ENCODE measurements at regions not wholly inside any gene's neighbourhood (a gene's known extent, or its start where the extent isn't known, plus 50 kb on each side); places are given as distances from the start of the nearest gene placed in this dataset.

DNA sequence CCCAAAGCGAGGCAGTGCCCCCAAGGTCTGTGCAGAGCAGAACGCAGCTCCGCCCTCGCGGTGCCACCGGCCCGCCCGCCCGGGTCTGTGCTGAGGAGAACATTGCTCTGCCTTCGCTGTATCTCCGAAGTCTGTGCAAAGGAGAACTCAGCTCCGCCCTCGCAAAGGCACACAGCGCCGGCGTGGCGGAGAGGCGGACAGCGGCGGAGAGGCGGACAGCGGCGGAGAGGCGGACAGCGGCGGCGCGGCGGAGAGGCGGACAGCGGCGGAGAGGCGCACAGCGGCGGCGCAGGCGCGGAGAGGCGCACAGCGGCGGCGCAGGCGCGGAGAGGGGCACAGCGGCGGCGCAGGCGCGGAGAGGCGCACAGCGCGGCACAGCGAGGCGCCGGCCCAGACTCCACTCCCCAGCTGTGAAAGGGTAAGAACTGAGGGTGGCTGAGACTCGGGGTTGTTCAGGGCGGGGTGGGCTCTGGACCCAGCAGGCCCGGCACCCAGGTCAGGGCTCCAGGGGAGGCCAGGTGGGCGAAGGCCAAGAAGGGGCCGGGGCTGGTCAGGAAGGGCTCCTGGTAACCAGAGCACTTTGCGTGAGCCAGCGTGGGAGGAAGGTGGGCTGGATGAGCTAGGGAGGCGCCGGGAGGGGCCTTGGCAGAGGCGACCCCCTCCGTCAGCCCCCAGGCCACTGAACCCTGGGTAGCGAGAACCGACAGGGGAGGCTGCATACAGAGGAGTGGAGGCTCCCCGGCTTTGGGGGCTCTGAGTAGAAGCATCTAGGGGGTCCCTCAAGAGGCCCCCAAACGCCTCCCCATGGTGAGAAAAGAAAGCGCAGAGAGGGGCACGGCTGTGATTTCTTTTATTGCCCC lies 53.4 kb downstream of the VPREB1 start (continued):
- peak; percentile 52; the same call in 1 of the 2 replicates for TF ChIP-seq ARHGAP35 (CRISPR knock-in tag; IDR thresholded peaks at IDR 0.05; ENCODE audit: borderline replicate concordance)
- TF ChIP-seq, protein P1, sequence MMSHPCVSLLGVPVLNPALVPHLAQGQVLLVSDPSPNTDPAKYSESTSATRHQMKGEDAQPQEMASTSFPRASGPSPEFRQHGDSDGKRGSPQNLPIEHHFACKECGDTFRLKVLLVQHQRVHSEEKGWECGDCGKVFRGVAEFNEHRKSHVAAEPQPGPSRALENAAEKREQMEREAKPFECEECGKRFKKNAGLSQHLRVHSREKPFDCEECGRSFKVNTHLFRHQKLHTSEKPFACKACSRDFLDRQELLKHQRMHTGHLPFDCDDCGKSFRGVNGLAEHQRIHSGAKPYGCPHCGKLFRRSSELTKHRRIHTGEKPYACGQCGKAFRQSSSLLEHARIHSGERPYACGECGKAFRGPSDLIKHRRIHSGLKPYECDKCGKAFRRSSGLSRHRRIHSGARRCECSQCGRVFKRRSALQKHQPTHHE (CRISPR knock-in tag; IDR thresholded peaks at IDR 0.05; ENCODE audit: borderline replicate concordance) = 0 out of 2 replicates have a peak, but pooled peaks have one; percentile 16
- 0 out of 2 replicates have a peak, but pooled peaks have one; percentile 60 for TF ChIP-seq HIVEP1 (CRISPR knock-in tag; IDR thresholded peaks at IDR 0.05)
- peak; percentile 15 for TF ChIP-seq YY1 (IDR thresholded peaks at IDR 0.05; ENCODE audit: insufficient read depth, insufficient replicate concordance, low read depth, low read length)
- TF ChIP-seq, protein P2, sequence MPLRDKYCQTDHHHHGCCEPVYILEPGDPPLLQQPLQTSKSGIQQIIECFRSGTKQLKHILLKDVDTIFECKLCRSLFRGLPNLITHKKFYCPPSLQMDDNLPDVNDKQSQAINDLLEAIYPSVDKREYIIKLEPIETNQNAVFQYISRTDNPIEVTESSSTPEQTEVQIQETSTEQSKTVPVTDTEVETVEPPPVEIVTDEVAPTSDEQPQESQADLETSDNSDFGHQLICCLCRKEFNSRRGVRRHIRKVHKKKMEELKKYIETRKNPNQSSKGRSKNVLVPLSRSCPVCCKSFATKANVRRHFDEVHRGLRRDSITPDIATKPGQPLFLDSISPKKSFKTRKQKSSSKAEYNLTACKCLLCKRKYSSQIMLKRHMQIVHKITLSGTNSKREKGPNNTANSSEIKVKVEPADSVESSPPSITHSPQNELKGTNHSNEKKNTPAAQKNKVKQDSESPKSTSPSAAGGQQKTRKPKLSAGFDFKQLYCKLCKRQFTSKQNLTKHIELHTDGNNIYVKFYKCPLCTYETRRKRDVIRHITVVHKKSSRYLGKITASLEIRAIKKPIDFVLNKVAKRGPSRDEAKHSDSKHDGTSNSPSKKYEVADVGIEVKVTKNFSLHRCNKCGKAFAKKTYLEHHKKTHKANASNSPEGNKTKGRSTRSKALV (CRISPR knock-in tag; IDR thresholded peaks at IDR 0.05) = 0 out of 2 replicates have a peak, but pooled peaks have one; percentile 19
- peak; percentile 26; the same call in 1 of the 2 replicates for TF ChIP-seq ZNF709 (CRISPR knock-in tag; IDR thresholded peaks at IDR 0.05)
- TF ChIP-seq, protein P3, sequence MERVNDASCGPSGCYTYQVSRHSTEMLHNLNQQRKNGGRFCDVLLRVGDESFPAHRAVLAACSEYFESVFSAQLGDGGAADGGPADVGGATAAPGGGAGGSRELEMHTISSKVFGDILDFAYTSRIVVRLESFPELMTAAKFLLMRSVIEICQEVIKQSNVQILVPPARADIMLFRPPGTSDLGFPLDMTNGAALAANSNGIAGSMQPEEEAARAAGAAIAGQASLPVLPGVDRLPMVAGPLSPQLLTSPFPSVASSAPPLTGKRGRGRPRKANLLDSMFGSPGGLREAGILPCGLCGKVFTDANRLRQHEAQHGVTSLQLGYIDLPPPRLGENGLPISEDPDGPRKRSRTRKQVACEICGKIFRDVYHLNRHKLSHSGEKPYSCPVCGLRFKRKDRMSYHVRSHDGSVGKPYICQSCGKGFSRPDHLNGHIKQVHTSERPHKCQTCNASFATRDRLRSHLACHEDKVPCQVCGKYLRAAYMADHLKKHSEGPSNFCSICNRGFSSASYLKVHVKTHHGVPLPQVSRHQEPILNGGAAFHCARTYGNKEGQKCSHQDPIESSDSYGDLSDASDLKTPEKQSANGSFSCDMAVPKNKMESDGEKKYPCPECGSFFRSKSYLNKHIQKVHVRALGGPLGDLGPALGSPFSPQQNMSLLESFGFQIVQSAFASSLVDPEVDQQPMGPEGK (CRISPR knock-in tag; IDR thresholded peaks at IDR 0.05) = peak; percentile 63; the same call in 1 of the 2 replicates
- 0 out of 2 replicates have a peak, but pooled peaks have one; percentile 55 for TF ChIP-seq GLI4 (CRISPR knock-in tag; IDR thresholded peaks at IDR 0.05; ENCODE audit: borderline replicate concordance)
- TF ChIP-seq ZNF781 (CRISPR knock-in tag; IDR thresholded peaks at IDR 0.05; ENCODE audit: borderline replicate concordance, not compliant biosample characterization) = peak; percentile 33
- peak; percentile 45; the same call in 1 of the 2 replicates for TF ChIP-seq ZBTB38 (CRISPR knock-in tag; IDR thresholded peaks at IDR 0.05)
- TF ChIP-seq, protein P4, sequence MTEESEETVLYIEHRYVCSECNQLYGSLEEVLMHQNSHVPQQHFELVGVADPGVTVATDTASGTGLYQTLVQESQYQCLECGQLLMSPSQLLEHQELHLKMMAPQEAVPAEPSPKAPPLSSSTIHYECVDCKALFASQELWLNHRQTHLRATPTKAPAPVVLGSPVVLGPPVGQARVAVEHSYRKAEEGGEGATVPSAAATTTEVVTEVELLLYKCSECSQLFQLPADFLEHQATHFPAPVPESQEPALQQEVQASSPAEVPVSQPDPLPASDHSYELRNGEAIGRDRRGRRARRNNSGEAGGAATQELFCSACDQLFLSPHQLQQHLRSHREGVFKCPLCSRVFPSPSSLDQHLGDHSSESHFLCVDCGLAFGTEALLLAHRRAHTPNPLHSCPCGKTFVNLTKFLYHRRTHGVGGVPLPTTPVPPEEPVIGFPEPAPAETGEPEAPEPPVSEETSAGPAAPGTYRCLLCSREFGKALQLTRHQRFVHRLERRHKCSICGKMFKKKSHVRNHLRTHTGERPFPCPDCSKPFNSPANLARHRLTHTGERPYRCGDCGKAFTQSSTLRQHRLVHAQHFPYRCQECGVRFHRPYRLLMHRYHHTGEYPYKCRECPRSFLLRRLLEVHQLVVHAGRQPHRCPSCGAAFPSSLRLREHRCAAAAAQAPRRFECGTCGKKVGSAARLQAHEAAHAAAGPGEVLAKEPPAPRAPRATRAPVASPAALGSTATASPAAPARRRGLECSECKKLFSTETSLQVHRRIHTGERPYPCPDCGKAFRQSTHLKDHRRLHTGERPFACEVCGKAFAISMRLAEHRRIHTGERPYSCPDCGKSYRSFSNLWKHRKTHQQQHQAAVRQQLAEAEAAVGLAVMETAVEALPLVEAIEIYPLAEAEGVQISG (CRISPR knock-in tag; IDR thresholded peaks at IDR 0.05) = peak; percentile 54; the same call in 1 of the 2 replicates
- TF ChIP-seq ZNF441 (CRISPR knock-in tag; IDR thresholded peaks at IDR 0.05; ENCODE audit: borderline replicate concordance) = peak; percentile 34; the same call in 1 of the 2 replicates
- TF ChIP-seq, protein P5, sequence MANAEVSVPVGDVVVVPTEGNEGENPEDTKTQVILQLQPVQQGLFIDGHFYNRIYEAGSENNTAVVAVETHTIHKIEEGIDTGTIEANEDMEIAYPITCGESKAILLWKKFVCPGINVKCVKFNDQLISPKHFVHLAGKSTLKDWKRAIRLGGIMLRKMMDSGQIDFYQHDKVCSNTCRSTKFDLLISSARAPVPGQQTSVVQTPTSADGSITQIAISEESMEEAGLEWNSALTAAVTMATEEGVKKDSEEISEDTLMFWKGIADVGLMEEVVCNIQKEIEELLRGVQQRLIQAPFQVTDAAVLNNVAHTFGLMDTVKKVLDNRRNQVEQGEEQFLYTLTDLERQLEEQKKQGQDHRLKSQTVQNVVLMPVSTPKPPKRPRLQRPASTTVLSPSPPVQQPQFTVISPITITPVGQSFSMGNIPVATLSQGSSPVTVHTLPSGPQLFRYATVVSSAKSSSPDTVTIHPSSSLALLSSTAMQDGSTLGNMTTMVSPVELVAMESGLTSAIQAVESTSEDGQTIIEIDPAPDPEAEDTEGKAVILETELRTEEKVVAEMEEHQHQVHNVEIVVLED (CRISPR knock-in tag; IDR thresholded peaks at IDR 0.05; ENCODE audit: borderline replicate concordance) = peak; percentile 60
- TF ChIP-seq BORCS8-MEF2B (CRISPR knock-in tag; IDR thresholded peaks at IDR 0.05) = peak; percentile 65; the same call in 1 of the 2 replicates
- TF ChIP-seq SIN3A (IDR thresholded peaks at IDR 0.05; ENCODE audit: borderline replicate concordance, low read depth, low read length) = peak; percentile 53; the same call in 1 of the 2 replicates
- peak; percentile 74 for TF ChIP-seq ZFY (CRISPR knock-in tag; IDR thresholded peaks at IDR 0.05)
- TF ChIP-seq MYC (CRISPR knock-in tag; IDR thresholded peaks at IDR 0.05; ENCODE audit: borderline replicate concordance) = peak; percentile 55

Measured in HepG2 (cell line).